ENCODE measurements at regions not wholly inside any gene's neighbourhood (a gene's known extent, or its start where the extent isn't known, plus 50 kb on each side); places are given as distances from the start of the nearest gene placed in this dataset.

DNA sequence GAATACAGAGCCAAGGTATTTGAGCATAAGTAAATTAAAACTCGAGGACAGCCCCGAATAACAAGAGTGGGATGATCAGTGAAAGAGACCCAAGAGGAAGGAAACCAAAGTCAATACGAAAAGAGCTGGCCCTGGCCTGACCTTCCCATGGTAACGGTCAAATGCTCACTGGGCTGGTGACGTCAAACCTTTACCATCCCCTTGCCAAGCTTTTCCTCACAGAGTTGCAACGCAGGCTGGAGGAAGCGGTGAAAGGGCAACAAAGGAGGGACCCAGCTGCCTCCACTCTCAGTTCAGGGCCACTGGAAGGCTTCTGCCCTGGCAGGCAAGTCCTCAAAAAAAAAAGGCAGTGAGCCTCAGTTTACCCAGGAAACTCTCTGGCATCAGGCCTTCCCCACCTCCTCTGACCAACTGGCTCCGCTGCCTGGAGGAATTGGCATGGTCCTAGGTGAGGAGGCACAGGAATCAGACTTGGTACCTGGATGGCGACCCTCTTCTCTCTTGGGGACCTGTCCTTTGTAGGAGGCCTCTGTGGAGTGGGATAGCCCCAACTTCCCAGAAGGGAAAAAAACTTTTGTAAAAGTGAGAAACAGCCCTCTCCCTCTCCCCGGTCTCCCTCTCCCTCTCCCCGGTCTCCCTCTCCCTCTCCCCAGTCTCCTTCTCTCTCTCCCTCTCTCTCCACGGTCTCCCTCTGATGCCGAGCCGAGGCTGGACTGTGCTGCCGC lies 212.4 kb downstream of the ANAPC1 start:
- TF ChIP-seq, protein P1, sequence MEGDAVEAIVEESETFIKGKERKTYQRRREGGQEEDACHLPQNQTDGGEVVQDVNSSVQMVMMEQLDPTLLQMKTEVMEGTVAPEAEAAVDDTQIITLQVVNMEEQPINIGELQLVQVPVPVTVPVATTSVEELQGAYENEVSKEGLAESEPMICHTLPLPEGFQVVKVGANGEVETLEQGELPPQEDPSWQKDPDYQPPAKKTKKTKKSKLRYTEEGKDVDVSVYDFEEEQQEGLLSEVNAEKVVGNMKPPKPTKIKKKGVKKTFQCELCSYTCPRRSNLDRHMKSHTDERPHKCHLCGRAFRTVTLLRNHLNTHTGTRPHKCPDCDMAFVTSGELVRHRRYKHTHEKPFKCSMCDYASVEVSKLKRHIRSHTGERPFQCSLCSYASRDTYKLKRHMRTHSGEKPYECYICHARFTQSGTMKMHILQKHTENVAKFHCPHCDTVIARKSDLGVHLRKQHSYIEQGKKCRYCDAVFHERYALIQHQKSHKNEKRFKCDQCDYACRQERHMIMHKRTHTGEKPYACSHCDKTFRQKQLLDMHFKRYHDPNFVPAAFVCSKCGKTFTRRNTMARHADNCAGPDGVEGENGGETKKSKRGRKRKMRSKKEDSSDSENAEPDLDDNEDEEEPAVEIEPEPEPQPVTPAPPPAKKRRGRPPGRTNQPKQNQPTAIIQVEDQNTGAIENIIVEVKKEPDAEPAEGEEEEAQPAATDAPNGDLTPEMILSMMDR (conservative IDR thresholded peaks at IDR 0.05; ENCODE audit: low read depth, low read length), result no peak
- no peak for TF ChIP-seq EZH2 (IDR thresholded peaks at IDR 0.05; ENCODE audit: low read length, unreplicated experiment)

Measured in PC-3 (cell line).